Small intestine (tissue), 7 donors: ENCODE measurements at regions not wholly inside any gene's neighbourhood (a gene's known extent, or its start where the extent isn't known, plus 50 kb on each side); places are given as distances from the start of the nearest gene placed in this dataset.

ENCODE experiments used
- DNase-seq, 2 donors: peaks; one replicate each; pipeline versions ENCODE4 v3.0.0 to v3.0.0-alpha.2; 2013
- FAIRE-seq: peaks from 2 replicates; lab custom pipeline; 2012; peaks lifted over from hg19 to GRCh38; lab: Jason Lieb, UNC
- H3K27ac ChIP-seq, 3 donors: one replicate each; pipeline ENCODE4 v1.5.1; 2013; ENCODE audit warnings: low read length in 2 of 3, mild to moderate bottlenecking in 2 of 3, control low read depth in 1 of 3, inconsistent platforms in 1 of 3, low read depth in 1 of 3, moderate library complexity in 1 of 3
- H3K27me3 ChIP-seq, 3 donors: one replicate each; pipeline ENCODE4 v1.6.1; 2013; ENCODE audit warnings: low read length in 3 of 3, inconsistent platforms in 1 of 3; ENCODE audit not compliant: control insufficient read depth in 3 of 3, insufficient read depth in 3 of 3
- H3K36me3 ChIP-seq, 3 donors: one replicate each; pipeline ENCODE4 v1.6.1; 2013; ENCODE audit warnings: low read length in 3 of 3, inconsistent platforms in 1 of 3, low read depth in 1 of 3, mild to moderate bottlenecking in 1 of 3, moderate library complexity in 1 of 3; ENCODE audit not compliant: control insufficient read depth in 3 of 3, insufficient read depth in 2 of 3
- H3K4me1 ChIP-seq, 3 donors: one replicate each; pipeline ENCODE4 v1.6.1; 2013; ENCODE audit warnings: low read length in 2 of 3, inconsistent platforms in 1 of 3, low read depth in 1 of 3, mild to moderate bottlenecking in 1 of 3, moderate library complexity in 1 of 3; ENCODE audit not compliant: control insufficient read depth in 3 of 3, insufficient read depth in 2 of 3
- H3K4me3 ChIP-seq, 3 donors: one replicate each; pipeline ENCODE4 v1.5.1; 2013; ENCODE audit warnings: low read length in 3 of 3, control low read depth in 1 of 3, inconsistent platforms in 1 of 3, low read depth in 1 of 3, mild to moderate bottlenecking in 1 of 3, moderate library complexity in 1 of 3
- H3K9me3 ChIP-seq, 2 donors: one replicate each; pipeline ENCODE4 v1.6.1; 2013; ENCODE audit warnings: low read depth in 1 of 2, low read length in 1 of 2; ENCODE audit not compliant: control insufficient read depth in 2 of 2, insufficient read depth in 1 of 2
- WGBS, 3 donors: extraction: QIAGEN DNeasy Blood & Tissue Kit; methylation state at CpG; one replicate each; pipeline ENCODE4 v1.1.7; 2013; 5-methylcytosine and 5-hydroxymethylcytosine counted together
- donor health status: healthy with polysubstance abuse.
- donor health status: control.
- donor health status: control.
- donor health status: Bipolar disorder and iron deficiency.
- donor health status: healthy.

DNA sequence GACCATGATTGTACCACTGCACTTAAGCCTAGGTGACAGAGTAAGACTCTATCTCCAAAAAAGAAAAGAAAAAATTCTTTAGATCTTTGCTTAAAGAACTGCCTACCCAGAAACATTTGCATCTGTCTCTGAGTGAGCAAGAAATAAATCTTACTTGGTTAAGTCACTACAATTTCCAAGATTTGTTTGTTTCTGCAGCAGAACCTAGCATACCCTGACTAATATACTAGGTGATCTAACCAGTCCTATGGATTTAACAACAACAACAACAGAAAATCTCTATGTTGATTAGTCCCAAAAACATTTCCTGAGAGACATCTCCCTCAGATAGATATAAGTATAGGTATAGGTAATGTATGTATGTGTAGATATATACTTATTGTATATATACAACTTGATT is 549.3 kb upstream of the PSMD7 start:
- no peak overlapping the region for H3K4me3 ChIP-seq
- H3K27ac ChIP-seq: no peak overlapping the region
- DNase-seq (no peak), FAIRE-seq (no peak)
- no peaks in the 10 kb centered on the region for H3K27me3 ChIP-seq
- no peaks in the 10 kb centered on the region for H3K9me3 ChIP-seq
- no peaks in the 10 kb centered on the region for H3K36me3 ChIP-seq
- H3K4me1 ChIP-seq: no peaks in the 10 kb centered on the region

DNA sequence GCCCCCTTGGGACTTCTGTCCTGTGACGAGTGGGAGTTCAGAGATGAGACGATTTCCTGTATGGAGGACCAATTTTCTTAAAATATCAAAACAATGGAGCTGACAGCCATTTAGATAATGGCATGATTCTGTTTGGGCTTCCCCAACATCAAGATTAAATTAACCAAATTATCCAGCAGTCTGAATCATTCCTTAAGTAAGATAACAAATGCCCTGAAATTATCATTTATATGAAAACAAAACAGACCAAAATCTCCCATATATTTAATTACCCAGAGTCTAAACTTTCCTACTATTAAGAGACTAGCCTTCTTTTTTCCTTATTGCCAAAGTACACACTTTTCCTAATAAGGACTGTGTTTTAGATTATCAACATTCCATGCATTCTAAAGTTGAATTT is 550.1 kb upstream of the PSMD7 start:
- H3K9me3 ChIP-seq: no peaks in the 10 kb centered on the region
- no peaks in the 10 kb centered on the region for H3K36me3 ChIP-seq
- H3K27me3 ChIP-seq: no peaks in the 10 kb centered on the region
- DNase-seq (no peak), FAIRE-seq (no peak)
- no peaks in the 10 kb centered on the region for H3K4me1 ChIP-seq
- no peak overlapping the region for H3K4me3 ChIP-seq
- H3K27ac ChIP-seq: no peak overlapping the region
- WGBS, 3 donors: 74 to 85% (median 74%) methylated on average over 2 of the region's 2 CpGs

GRCh38 chr16:73743665-73744496 is 552.7 kb upstream of the PSMD7 start:
- 69 to 77% (median 70%) methylated on average over 11 of the region's 11 CpGs for WGBS, 3 donors
- Histone ChIP-seq H3K4me1 (no peaks in the 10 kb centered on the region), H3K9me3 (no peaks in the 10 kb centered on the region), H3K27me3 (no peaks in the 10 kb centered on the region), H3K4me3 (no peak overlapping the region), H3K27ac (no peak overlapping the region), H3K36me3 (no peaks in the 10 kb centered on the region)
- DNase-seq (peak in 1 of 2 donors; percentile 9), FAIRE-seq (no peak)

- DNase-seq (no peak), FAIRE-seq (no peak)
- WGBS, 3 donors: 86 to 88% (median 88%) methylated on average over 4 of the region's 4 CpGs
- no peaks in the 10 kb centered on the region for H3K27me3 ChIP-seq
- H3K4me1 ChIP-seq: no peaks in the 10 kb centered on the region
- no peaks in the 10 kb centered on the region for H3K36me3 ChIP-seq
- no peaks in the 10 kb centered on the region for H3K9me3 ChIP-seq
- H3K4me3 ChIP-seq: no peak overlapping the region
- no peak overlapping the region for H3K27ac ChIP-seq
Observed at GRCh38 chr16:73739049-73739769, 557.4 kb upstream of the PSMD7 start.

DNA sequence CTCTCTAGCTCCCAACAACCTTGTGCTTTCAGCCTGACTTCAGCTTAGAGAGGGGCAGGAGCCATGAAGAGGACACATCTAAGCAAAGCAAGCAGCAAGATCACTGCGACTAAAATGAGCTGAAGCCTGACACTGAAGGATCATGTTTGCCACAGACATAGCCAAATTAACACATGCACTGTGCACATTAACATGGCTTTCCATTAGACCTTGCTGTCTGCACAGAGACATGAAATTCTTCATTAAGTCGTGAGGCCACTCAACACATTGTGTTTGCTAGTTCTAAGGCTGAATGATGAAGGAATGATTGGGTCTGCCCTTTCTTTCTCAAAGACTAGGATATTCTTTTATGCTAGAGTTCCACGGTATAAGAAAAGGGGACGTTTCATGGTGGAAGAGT is 558.3 kb upstream of the PSMD7 start:
- 72 to 81% (median 72%) methylated on average over 4 of the region's 4 CpGs for WGBS, 3 donors
- H3K9me3 ChIP-seq: no peaks in the 10 kb centered on the region
- FAIRE-seq (no peak), DNase-seq (no peak)
- no peaks in the 10 kb centered on the region for H3K36me3 ChIP-seq
- H3K4me1 ChIP-seq: no peaks in the 10 kb centered on the region
- no peak overlapping the region for H3K27ac ChIP-seq
- H3K27me3 ChIP-seq: no peaks in the 10 kb centered on the region
- no peak overlapping the region for H3K4me3 ChIP-seq

DNA sequence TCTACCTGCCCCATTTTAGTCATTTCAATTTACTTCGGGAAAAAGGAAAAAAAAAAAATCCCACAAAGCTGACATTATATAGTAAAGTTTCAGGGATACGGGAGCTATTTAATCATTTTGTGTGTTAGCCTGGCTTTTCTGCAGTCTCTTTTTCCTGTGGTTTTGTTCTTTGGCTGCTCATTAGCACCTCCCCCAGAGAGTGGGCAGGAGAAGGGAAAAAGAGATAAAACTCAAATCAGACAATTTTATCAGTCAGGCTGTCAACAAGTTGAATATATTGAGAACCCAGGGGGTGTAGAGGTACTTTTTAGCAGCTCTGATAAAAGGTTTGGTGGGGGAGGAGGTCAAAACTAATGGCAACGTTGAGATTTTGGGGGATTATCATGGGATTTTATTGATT is 559.0 kb upstream of the PSMD7 start:
- no peaks in the 10 kb centered on the region for H3K4me1 ChIP-seq
- DNase-seq: no peak
- WGBS, 3 donors: 46 to 50% (median 48%) methylated on average over 3 of the region's 3 CpGs
- FAIRE-seq: no peak
- no peaks in the 10 kb centered on the region for H3K9me3 ChIP-seq
- H3K36me3 ChIP-seq: no peaks in the 10 kb centered on the region
- no peak overlapping the region for H3K4me3 ChIP-seq
- no peak overlapping the region for H3K27ac ChIP-seq
- H3K27me3 ChIP-seq: no peaks in the 10 kb centered on the region

GRCh38 chr16:73735954-73736353 is 560.7 kb upstream of the PSMD7 start:
- FAIRE-seq (no peak), DNase-seq (no peak)
- no peak overlapping the region for H3K4me3 ChIP-seq
- 81 to 95% (median 86%) methylated on average over 1 of the region's 1 CpG for WGBS, 3 donors
- H3K27me3 ChIP-seq: no peaks in the 10 kb centered on the region
- no peak overlapping the region for H3K27ac ChIP-seq
- no peaks in the 10 kb centered on the region for H3K36me3 ChIP-seq
- no peaks in the 10 kb centered on the region for H3K4me1 ChIP-seq
- H3K9me3 ChIP-seq: no peaks in the 10 kb centered on the region

GRCh38 chr16:73735018-73735417 is 561.6 kb upstream of the PSMD7 start:
- WGBS, 3 donors: 51 to 75% (median 58%) methylated on average over 3 of the region's 3 CpGs
- no peak for FAIRE-seq
- no peak overlapping the region for H3K4me3 ChIP-seq
- H3K27ac ChIP-seq: no peak overlapping the region
- no peak for DNase-seq
- no peaks in the 10 kb centered on the region for H3K4me1 ChIP-seq
- no peaks in the 10 kb centered on the region for H3K9me3 ChIP-seq
- no peaks in the 10 kb centered on the region for H3K36me3 ChIP-seq
- no peaks in the 10 kb centered on the region for H3K27me3 ChIP-seq
